ENCODE measurements at regions not wholly inside any gene's neighbourhood (a gene's known extent, or its start where the extent isn't known, plus 50 kb on each side); places are given as distances from the start of the nearest gene placed in this dataset.

GRCh38 chr2:151156431-151156830 lies 105.2 kb downstream of the RBM43 start:
- TF ChIP-seq CTCF (IDR thresholded peaks at IDR 0.05; ENCODE audit: insufficient read depth, low read length, poor library complexity, severe bottlenecking): no peak
- no peak for DNase-seq (ENCODE audit: extremely low read depth, insufficient read length)
- H3K36me3 ChIP-seq (ENCODE audit: control insufficient read depth, insufficient read depth, low read length): no peaks in the 10 kb centered on the region
- H3K27me3 ChIP-seq (replicated peaks; ENCODE audit: control insufficient read depth, insufficient read depth, low read length): no peaks in the 10 kb centered on the region
- no peak overlapping the region for H3K4me3 ChIP-seq (replicated peaks; ENCODE audit: low read depth, low read length)

GRCh38 chr2:151153601-151154000 lies 108.1 kb downstream of the RBM43 start:
- no peaks in the 10 kb centered on the region for H3K27me3 ChIP-seq (replicated peaks; ENCODE audit: control insufficient read depth, insufficient read depth, low read length)
- TF ChIP-seq CTCF (IDR thresholded peaks at IDR 0.05; ENCODE audit: insufficient read depth, low read length, poor library complexity, severe bottlenecking): no peak
- no peak for DNase-seq (ENCODE audit: extremely low read depth, insufficient read length)
- no peak overlapping the region for H3K4me3 ChIP-seq (replicated peaks; ENCODE audit: low read depth, low read length)
- no peaks in the 10 kb centered on the region for H3K36me3 ChIP-seq (ENCODE audit: control insufficient read depth, insufficient read depth, low read length)

GRCh38 chr2:151150331-151151320 lies 111.0 kb downstream of the RBM43 start:
- no peak overlapping the region for H3K4me3 ChIP-seq (replicated peaks; ENCODE audit: low read depth, low read length)
- TF ChIP-seq CTCF (IDR thresholded peaks at IDR 0.05; ENCODE audit: insufficient read depth, low read length, poor library complexity, severe bottlenecking): no peak
- no peaks in the 10 kb centered on the region for H3K27me3 ChIP-seq (replicated peaks; ENCODE audit: control insufficient read depth, insufficient read depth, low read length)
- no peak for DNase-seq (ENCODE audit: extremely low read depth, insufficient read length)
- no peaks in the 10 kb centered on the region for H3K36me3 ChIP-seq (ENCODE audit: control insufficient read depth, insufficient read depth, low read length)

- Histone ChIP-seq H3K27me3 (replicated peaks; ENCODE audit: control insufficient read depth, insufficient read depth, low read length) (no peaks in the 10 kb centered on the region), H3K4me3 (replicated peaks; ENCODE audit: low read depth, low read length) (no peak overlapping the region), H3K36me3 (ENCODE audit: control insufficient read depth, insufficient read depth, low read length) (no peaks in the 10 kb centered on the region)
- TF ChIP-seq CTCF (IDR thresholded peaks at IDR 0.05; ENCODE audit: insufficient read depth, low read length, poor library complexity, severe bottlenecking): no peak
- DNase-seq (ENCODE audit: extremely low read depth, insufficient read length): no peak
Measured at GRCh38 chr2:151138507-151138906, 123.2 kb downstream of the RBM43 start.

- no peak for TF ChIP-seq CTCF (IDR thresholded peaks at IDR 0.05; ENCODE audit: insufficient read depth, low read length, poor library complexity, severe bottlenecking)
- Histone ChIP-seq H3K4me3 (replicated peaks; ENCODE audit: low read depth, low read length) (no peak overlapping the region), H3K36me3 (ENCODE audit: control insufficient read depth, insufficient read depth, low read length) (no peaks in the 10 kb centered on the region), H3K27me3 (replicated peaks; ENCODE audit: control insufficient read depth, insufficient read depth, low read length) (no peaks in the 10 kb centered on the region)
- no peak for DNase-seq (ENCODE audit: extremely low read depth, insufficient read length)
Measured at GRCh38 chr2:151137526-151137925, 124.1 kb downstream of the RBM43 start.

Measured in GM06990 (cell line).